ENCODE measurements at regions not wholly inside any gene's neighbourhood (a gene's known extent, or its start where the extent isn't known, plus 50 kb on each side); places are given as distances from the start of the nearest gene placed in this dataset.
"Not testable (repeated sequence)": the region's sequence is repeated elsewhere in the genome, so short reads cannot be mapped to it uniquely, and the experiment has no call there.

- Histone ChIP-seq H3K27ac (no peak overlapping the region), H3K9me3 (no peaks in the 10 kb centered on the region), H3K36me3 (ENCODE audit: insufficient read depth in 1 of 2, low read depth in 1 of 2) (no peaks in the 10 kb centered on the region), H3K4me3 (no peak overlapping the region), H3K27me3 (ENCODE audit: insufficient read depth in 3 of 3, low read length in 2 of 3) (no peaks in the 10 kb centered on the region), H3K4me1 (no peaks in the 10 kb centered on the region)
- DNase-seq (no peak), ATAC-seq (no peak)
- intact Hi-C loops (cut with DNase I): no loop called here
- 58 to 74% (median 59%) methylated on average over 2 of the region's 2 CpGs for WGBS, 3 donors
- TF ChIP-seq, protein P1, sequence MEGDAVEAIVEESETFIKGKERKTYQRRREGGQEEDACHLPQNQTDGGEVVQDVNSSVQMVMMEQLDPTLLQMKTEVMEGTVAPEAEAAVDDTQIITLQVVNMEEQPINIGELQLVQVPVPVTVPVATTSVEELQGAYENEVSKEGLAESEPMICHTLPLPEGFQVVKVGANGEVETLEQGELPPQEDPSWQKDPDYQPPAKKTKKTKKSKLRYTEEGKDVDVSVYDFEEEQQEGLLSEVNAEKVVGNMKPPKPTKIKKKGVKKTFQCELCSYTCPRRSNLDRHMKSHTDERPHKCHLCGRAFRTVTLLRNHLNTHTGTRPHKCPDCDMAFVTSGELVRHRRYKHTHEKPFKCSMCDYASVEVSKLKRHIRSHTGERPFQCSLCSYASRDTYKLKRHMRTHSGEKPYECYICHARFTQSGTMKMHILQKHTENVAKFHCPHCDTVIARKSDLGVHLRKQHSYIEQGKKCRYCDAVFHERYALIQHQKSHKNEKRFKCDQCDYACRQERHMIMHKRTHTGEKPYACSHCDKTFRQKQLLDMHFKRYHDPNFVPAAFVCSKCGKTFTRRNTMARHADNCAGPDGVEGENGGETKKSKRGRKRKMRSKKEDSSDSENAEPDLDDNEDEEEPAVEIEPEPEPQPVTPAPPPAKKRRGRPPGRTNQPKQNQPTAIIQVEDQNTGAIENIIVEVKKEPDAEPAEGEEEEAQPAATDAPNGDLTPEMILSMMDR (IDR thresholded peaks at IDR 0.05): no peak
Observed at GRCh38 chr3:28057539-28057938, 183.9 kb upstream of the CMC1 start.

DNA sequence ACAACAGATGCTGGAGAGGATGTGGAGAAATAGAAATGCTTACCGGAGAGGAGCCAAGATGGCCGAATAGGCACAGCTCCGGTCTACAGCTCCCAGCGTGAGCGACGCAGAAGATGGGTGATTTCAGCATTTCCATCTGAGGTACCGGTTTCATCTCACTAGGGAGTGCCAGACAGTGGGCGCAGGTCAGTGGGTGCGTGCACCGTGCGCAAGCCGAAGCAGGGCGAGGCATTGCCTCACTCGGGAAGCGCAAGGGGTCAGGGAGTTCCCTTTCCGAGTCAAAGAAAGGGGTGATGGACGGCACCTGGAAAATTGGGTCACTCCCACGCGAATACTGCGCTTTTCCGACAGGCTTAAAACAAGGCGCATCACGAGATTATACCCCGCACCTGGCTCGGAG is 182.2 kb upstream of the CMC1 start:
- intact Hi-C loops (cut with DNase I); H3K36me3 ChIP-seq (ENCODE audit: insufficient read depth in 1 of 2, low read depth in 1 of 2): not testable (repeated sequence)
- 88 to 90% (median 88%) methylated on average over 15 to 24 of the region's 25 CpGs for WGBS, 3 donors

DNA sequence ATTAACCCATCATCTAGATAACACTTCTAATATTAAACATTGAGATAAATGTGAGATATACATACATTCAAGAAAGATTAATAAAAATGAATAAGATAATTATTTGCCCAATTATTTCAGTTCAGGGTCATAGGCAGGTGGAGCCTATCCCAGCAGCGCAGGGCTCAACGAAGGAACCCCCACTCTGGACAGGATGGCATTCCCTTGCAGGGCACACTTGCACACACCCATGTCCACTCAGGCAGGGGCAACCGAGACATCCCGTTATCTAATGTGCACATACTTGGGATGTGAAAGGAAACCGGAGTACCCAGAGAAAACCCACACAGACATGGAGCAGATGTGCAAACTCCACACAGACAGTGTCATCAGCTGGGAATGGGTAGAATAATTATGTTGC is 175.4 kb upstream of the CMC1 start:
- DNase-seq (no peak), ATAC-seq (no peak)
- no peak overlapping the region for H3K4me3 ChIP-seq
- TF ChIP-seq, protein P1 (IDR thresholded peaks at IDR 0.05): no peak
- no peak overlapping the region for H3K27ac ChIP-seq
- no peaks in the 10 kb centered on the region for H3K4me1 ChIP-seq
- H3K36me3 ChIP-seq (ENCODE audit: insufficient read depth in 1 of 2, low read depth in 1 of 2): no peaks in the 10 kb centered on the region
- intact Hi-C loops (cut with DNase I): no loop called here
- no peaks in the 10 kb centered on the region for H3K27me3 ChIP-seq (ENCODE audit: insufficient read depth in 3 of 3, low read length in 2 of 3)
- no peaks in the 10 kb centered on the region for H3K9me3 ChIP-seq
- 90 to 96% (median 93%) methylated on average over 5 of the region's 5 CpGs for WGBS, 3 donors

More for the DNA sequence above, 182.2 kb upstream of the CMC1 start:
- not testable (repeated sequence) for ATAC-seq; H3K4me3 ChIP-seq; H3K9me3 ChIP-seq; H3K4me1 ChIP-seq; H3K27ac ChIP-seq; DNase-seq; H3K27me3 ChIP-seq (ENCODE audit: insufficient read depth in 3 of 3, low read length in 2 of 3)

- TF ChIP-seq, protein P1 (IDR thresholded peaks at IDR 0.05): no peak
- Histone ChIP-seq H3K4me1 (no peaks in the 10 kb centered on the region), H3K27ac (no peak overlapping the region), H3K9me3 (no peaks in the 10 kb centered on the region), H3K4me3 (no peak overlapping the region), H3K27me3 (ENCODE audit: insufficient read depth in 3 of 3, low read length in 2 of 3) (no peaks in the 10 kb centered on the region), H3K36me3 (ENCODE audit: insufficient read depth in 1 of 2, low read depth in 1 of 2) (no peaks in the 10 kb centered on the region)
- 85 to 88% (median 87%) methylated on average over 2 of the region's 2 CpGs for WGBS, 3 donors
- ATAC-seq (no peak), DNase-seq (no peak)
- intact Hi-C loops (cut with DNase I): no loop called here
Observed at GRCh38 chr3:28067014-28067413, 174.4 kb upstream of the CMC1 start.

GRCh38 chr3:28068342-28068741 is 173.1 kb upstream of the CMC1 start:
- no peak for ATAC-seq
- Histone ChIP-seq H3K4me3 (no peak overlapping the region), H3K36me3 (ENCODE audit: insufficient read depth in 1 of 2, low read depth in 1 of 2) (no peaks in the 10 kb centered on the region), H3K4me1 (no peaks in the 10 kb centered on the region), H3K27me3 (ENCODE audit: insufficient read depth in 3 of 3, low read length in 2 of 3) (no peaks in the 10 kb centered on the region), H3K9me3 (no peaks in the 10 kb centered on the region), H3K27ac (no peak overlapping the region)
- intact Hi-C loops (cut with DNase I): no loop called here
- WGBS, 3 donors: 14 to 42% (median 29%) methylated on average over 2 of the region's 2 CpGs
- no peak for DNase-seq
- TF ChIP-seq, protein P1 (IDR thresholded peaks at IDR 0.05): no peak
